Ishikawa (cell line): ENCODE measurements at regions not wholly inside any gene's neighbourhood (a gene's known extent, or its start where the extent isn't known, plus 50 kb on each side); places are given as distances from the start of the nearest gene placed in this dataset.
A peak's percentile ranks its signal among the peaks of the same experiment; 100 is the strongest.

ENCODE experiments used
- CEBPB ChIP-seq: IDR thresholded peaks from 2 replicates; pipeline ENCODE4 v1.6.1; 2012
- CREB1 ChIP-seq: IDR thresholded peaks from 2 replicates; pipeline ENCODE4 v1.6.1; 2012; ENCODE audit warnings: low read depth
- EGR1 ChIP-seq: IDR thresholded peaks from 2 replicates; pipeline ENCODE4 v1.6.1; 2012
- EP300 ChIP-seq: IDR thresholded peaks from 2 replicates; pipeline ENCODE4 v1.6.1; 2012; ENCODE audit warnings: borderline replicate concordance
- FOXM1 ChIP-seq: IDR thresholded peaks from 2 replicates; pipeline ENCODE4 v1.6.1; 2012; ENCODE audit warnings: low read depth, borderline replicate concordance
- MAX ChIP-seq: IDR thresholded peaks from 2 replicates; pipeline ENCODE4 v1.6.1; 2012
- NFIC ChIP-seq: IDR thresholded peaks from 2 replicates; pipeline ENCODE4 v1.6.1; 2012
- RAD21 ChIP-seq: IDR thresholded peaks from 2 replicates; pipeline ENCODE4 v1.6.1; 2012; ENCODE audit warnings: low read depth
- REST ChIP-seq: IDR thresholded peaks from 2 replicates; pipeline ENCODE4 v1.6.1; 2012; ENCODE audit warnings: low read depth, mild to moderate bottlenecking
- TAF1 ChIP-seq: IDR thresholded peaks from 2 replicates; pipeline ENCODE4 v1.6.1; 2012; ENCODE audit warnings: low read depth, mild to moderate bottlenecking
- TCF12 ChIP-seq: IDR thresholded peaks from 2 replicates; pipeline ENCODE4 v1.6.1; 2012; ENCODE audit warnings: low read depth
- TEAD4 ChIP-seq: IDR thresholded peaks from 2 replicates; pipeline ENCODE4 v1.6.1; 2012
- YY1 ChIP-seq: IDR thresholded peaks from 2 replicates; pipeline ENCODE4 v1.6.1; 2012; ENCODE audit warnings: low read depth
- ZBTB7A ChIP-seq: IDR thresholded peaks from 2 replicates; pipeline ENCODE4 v1.6.1; 2012; ENCODE audit warnings: low read depth
- TF ChIP-seq, protein P1 (sequence below): IDR thresholded peaks from 2 replicates; pipeline ENCODE4 v1.6.1; 2012

- TF ChIP-seq, protein P1, sequence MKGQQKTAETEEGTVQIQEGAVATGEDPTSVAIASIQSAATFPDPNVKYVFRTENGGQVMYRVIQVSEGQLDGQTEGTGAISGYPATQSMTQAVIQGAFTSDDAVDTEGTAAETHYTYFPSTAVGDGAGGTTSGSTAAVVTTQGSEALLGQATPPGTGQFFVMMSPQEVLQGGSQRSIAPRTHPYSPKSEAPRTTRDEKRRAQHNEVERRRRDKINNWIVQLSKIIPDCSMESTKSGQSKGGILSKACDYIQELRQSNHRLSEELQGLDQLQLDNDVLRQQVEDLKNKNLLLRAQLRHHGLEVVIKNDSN, result no peak
- TF ChIP-seq TEAD4, result no peak
- TF ChIP-seq ZBTB7A, result no peak
- TF ChIP-seq CREB1, result no peak
- TF ChIP-seq EGR1, result no peak
- no peak for TF ChIP-seq REST
- TF ChIP-seq NFIC, result no peak
- TF ChIP-seq YY1, result no peak
- no peak for TF ChIP-seq EP300
- TF ChIP-seq MAX, result no peak
- TF ChIP-seq RAD21, result no peak
- no peak for TF ChIP-seq CEBPB
- TF ChIP-seq FOXM1, result no peak
Measured at GRCh38 chr5:57696825-57697570, 214.4 kb upstream of the ACTBL2 start.

- TF ChIP-seq CREB1 (no peak), EP300 (no peak), YY1 (no peak), CEBPB (no peak), TEAD4 (no peak)
Measured at GRCh38 chr5:57696389-57696769, 213.8 kb upstream of the ACTBL2 start.

- TF ChIP-seq CEBPB (no peak), NFIC (no peak), ZBTB7A (no peak)
Measured at GRCh38 chr5:57695706-57696388, 213.2 kb upstream of the ACTBL2 start.

GRCh38 chr5:57695179-57695578 is 212.6 kb upstream of the ACTBL2 start:
- no peak for TF ChIP-seq EGR1
- TF ChIP-seq, protein P1, result no peak

GRCh38 chr5:57693488-57694305 is 211.1 kb upstream of the ACTBL2 start:
- TF ChIP-seq TEAD4, result no peak; the same call in 1 of the 2 replicates

- TF ChIP-seq, protein P1, result no peak
- TF ChIP-seq CREB1, result no peak
- peak; percentile 73 for TF ChIP-seq TCF12
- peak; percentile 64 for TF ChIP-seq TEAD4
- TF ChIP-seq EP300, result peak; percentile 77; the same call in 1 of the 2 replicates
- TF ChIP-seq RAD21, result no peak; the same call in 1 of the 2 replicates
- peak; percentile 51; the same call in 1 of the 2 replicates for TF ChIP-seq MAX
- TF ChIP-seq YY1, result peak; percentile 81
- TF ChIP-seq FOXM1, result peak; percentile 36; the same call in 1 of the 2 replicates
- peak; percentile 54 for TF ChIP-seq NFIC
- TF ChIP-seq REST, result no peak
- no peak for TF ChIP-seq TAF1
- TF ChIP-seq CEBPB, result no peak
- TF ChIP-seq EGR1, result no peak
- no peak for TF ChIP-seq ZBTB7A
Measured at GRCh38 chr5:57692582-57693487, 210.2 kb upstream of the ACTBL2 start.
